ENCODE measurements at regions not wholly inside any gene's neighbourhood (a gene's known extent, or its start where the extent isn't known, plus 50 kb on each side); places are given as distances from the start of the nearest gene placed in this dataset.

DNA sequence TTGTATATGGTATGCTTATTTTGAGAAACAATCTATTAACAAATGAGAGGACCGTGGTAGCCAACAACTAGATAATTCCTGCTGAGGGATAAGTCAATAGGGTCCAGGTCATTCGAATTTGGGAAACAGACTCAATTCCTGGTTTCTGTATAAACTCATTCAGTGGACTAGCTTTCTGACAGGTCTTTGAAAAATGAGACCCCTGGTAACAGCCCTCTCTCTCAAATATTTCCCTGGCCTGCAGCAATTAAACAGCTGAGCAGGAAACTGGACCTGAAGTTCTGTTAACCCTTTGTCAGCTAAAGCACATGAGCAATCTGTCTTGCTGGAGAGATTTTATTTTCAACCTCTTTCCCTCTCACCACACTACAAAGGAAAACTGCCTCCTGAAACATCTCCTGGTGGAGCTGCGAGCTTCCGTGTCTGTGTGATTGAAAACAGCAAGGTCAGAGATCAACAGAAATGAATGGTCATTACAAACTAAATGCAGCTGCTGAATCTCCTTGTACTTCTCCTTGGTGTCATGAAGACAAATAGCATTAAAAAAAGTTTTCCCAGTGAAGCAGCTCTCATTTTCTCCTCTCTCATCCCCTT lies 70.3 kb upstream of the CCDC85A start:
- no peak for DNase-seq (ENCODE audit: low spot score)
- in situ Hi-C loops (cut with MboI; ENCODE audit: low pct_unique_long_range_greater_than_20kb, low sequenced_read_pairs, unreplicated experiment): no loop called here
- TF ChIP-seq, protein P1, sequence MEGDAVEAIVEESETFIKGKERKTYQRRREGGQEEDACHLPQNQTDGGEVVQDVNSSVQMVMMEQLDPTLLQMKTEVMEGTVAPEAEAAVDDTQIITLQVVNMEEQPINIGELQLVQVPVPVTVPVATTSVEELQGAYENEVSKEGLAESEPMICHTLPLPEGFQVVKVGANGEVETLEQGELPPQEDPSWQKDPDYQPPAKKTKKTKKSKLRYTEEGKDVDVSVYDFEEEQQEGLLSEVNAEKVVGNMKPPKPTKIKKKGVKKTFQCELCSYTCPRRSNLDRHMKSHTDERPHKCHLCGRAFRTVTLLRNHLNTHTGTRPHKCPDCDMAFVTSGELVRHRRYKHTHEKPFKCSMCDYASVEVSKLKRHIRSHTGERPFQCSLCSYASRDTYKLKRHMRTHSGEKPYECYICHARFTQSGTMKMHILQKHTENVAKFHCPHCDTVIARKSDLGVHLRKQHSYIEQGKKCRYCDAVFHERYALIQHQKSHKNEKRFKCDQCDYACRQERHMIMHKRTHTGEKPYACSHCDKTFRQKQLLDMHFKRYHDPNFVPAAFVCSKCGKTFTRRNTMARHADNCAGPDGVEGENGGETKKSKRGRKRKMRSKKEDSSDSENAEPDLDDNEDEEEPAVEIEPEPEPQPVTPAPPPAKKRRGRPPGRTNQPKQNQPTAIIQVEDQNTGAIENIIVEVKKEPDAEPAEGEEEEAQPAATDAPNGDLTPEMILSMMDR (IDR thresholded peaks at IDR 0.05; ENCODE audit: extremely low read depth, insufficient read depth, missing control alignments): no peak

DNA sequence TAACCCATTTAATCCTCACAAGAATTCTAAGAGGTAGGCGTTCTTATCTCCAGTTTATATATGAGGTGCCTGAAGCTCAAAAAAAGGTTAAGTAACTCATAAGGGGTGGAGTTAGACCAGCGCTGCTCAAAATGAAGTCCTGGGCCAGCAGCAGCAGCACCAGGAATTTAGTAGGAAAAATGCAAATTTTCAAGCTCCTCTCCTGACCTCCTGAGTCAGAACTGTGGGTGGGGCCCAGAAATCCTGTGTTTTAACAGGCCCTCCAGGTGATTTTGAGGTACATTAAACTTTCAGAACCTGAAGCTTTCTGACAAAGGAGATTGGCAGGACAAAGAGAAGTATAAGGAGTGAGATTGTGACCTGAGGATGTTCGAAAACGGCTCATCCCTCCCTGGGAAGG lies 66.0 kb upstream of the CCDC85A start:
- TF ChIP-seq, protein P1 (IDR thresholded peaks at IDR 0.05; ENCODE audit: extremely low read depth, insufficient read depth, missing control alignments): no peak
- in situ Hi-C loops (cut with MboI; ENCODE audit: low pct_unique_long_range_greater_than_20kb, low sequenced_read_pairs, unreplicated experiment): no loop called here
- DNase-seq (ENCODE audit: low spot score): no peak

DNA sequence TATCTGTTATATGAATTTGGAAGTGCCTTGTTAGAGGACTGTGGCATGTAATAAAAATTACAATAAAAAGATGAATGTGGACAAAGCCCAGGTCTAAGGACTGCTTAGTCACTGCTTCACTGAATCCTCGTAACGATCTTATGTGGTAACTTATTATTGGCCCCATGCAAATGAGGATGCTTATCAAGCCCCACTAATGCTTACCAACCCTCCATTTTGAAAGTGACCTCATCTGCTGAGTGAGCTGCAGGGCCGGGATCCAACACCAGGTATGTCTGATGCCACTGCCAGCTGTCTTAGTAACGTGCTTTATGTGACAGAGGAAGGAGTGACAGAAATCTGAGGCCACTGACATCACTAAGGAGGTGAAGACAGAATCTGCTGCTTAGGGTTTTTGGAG lies 65.3 kb upstream of the CCDC85A start:
- in situ Hi-C loops (cut with MboI; ENCODE audit: low pct_unique_long_range_greater_than_20kb, low sequenced_read_pairs, unreplicated experiment): no loop called here
- DNase-seq (ENCODE audit: low spot score): no peak
- TF ChIP-seq, protein P1 (IDR thresholded peaks at IDR 0.05; ENCODE audit: extremely low read depth, insufficient read depth, missing control alignments): no peak

DNA sequence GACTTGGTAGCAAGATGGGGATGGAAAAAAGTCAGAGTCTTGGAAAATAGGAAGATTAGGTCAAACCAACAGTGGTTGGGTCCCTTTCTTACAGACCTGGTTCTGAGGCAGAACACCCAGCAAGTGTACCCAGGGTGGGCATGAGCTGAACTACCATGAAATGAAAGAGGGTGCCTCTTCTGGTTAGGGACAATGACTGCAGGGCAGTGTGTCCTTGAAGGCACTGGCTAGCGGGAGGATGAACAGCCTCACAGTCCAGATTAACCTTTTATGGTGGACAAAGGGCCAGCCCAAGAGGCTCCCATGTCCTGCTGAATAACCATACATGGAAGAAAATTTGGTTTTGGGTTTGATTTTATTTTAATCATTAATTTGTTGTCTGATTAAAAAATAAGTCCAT lies 61.8 kb upstream of the CCDC85A start:
- DNase-seq (ENCODE audit: low spot score): no peak
- in situ Hi-C loops (cut with MboI; ENCODE audit: low pct_unique_long_range_greater_than_20kb, low sequenced_read_pairs, unreplicated experiment): no loop called here
- TF ChIP-seq, protein P1 (IDR thresholded peaks at IDR 0.05; ENCODE audit: extremely low read depth, insufficient read depth, missing control alignments): no peak

DNA sequence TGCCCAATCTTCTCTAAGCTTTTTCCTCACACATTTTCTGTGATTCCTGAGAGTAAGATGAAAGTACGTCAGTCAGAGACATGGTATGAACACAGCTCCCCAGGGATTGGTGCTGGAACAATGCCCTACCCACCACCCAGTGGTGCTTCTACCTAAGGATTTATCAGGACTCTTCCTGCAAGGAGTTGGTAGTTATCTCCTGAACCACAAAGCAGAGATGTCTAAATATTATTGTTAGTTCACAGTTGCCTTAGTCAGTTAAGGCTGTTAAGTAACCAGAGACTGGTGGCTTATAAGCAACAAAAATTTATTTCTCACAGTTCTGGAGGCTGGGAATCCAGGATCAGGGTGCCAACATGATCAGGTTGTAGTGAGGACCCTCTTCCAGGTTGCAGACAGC lies 60.3 kb upstream of the CCDC85A start:
- no peak for DNase-seq (ENCODE audit: low spot score)
- TF ChIP-seq, protein P1 (IDR thresholded peaks at IDR 0.05; ENCODE audit: extremely low read depth, insufficient read depth, missing control alignments): no peak
- in situ Hi-C loops (cut with MboI; ENCODE audit: low pct_unique_long_range_greater_than_20kb, low sequenced_read_pairs, unreplicated experiment): no loop called here

DNA sequence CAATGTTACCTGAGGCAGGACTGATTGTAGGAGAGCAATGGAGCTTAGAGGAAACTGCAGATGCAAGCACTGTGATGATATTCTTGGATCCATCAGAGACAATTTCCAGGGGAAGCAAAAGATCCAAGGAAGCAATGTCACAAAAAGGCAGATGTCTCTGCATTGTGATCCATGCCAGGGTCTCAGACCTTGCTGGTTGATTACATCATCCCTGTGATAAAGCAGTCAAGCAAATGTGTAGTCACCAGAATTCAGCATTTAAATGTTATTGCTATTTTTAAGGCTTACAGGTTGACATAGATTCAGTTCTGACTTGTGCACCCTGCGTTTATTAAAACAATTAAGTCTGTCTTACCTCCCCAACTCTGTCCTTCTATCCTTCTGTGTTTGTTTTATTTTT lies 56.8 kb upstream of the CCDC85A start:
- in situ Hi-C loops (cut with MboI; ENCODE audit: low pct_unique_long_range_greater_than_20kb, low sequenced_read_pairs, unreplicated experiment): no loop called here
- TF ChIP-seq, protein P1 (IDR thresholded peaks at IDR 0.05; ENCODE audit: extremely low read depth, insufficient read depth, missing control alignments): no peak
- no peak for DNase-seq (ENCODE audit: low spot score)

All from GM13977 (cell line).